ENCODE measurements at regions not wholly inside any gene's neighbourhood (a gene's known extent, or its start where the extent isn't known, plus 50 kb on each side); places are given as distances from the start of the nearest gene placed in this dataset.

DNA sequence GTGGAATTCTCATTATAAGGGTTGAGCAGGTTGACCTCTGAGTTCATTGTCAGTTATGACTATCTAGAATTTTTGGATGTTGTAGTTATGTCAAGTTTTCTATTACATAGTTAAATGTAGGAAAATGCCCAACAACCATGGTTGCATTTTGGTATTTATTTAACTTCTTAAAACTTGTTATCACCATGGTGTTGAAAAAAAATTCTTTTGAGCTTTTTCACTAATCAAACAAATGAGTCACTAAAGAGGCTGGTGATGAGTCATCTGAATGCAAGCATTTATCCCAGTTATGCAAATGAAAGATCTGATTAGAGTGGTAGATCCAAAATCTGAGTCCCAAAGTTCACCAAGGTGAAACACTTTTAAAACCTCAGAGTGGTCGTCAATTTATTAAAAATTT lies 624.7 kb upstream of the IGFBP3 start:
- DNase-seq (ENCODE audit: low read depth) = peak; percentile 95

DNA sequence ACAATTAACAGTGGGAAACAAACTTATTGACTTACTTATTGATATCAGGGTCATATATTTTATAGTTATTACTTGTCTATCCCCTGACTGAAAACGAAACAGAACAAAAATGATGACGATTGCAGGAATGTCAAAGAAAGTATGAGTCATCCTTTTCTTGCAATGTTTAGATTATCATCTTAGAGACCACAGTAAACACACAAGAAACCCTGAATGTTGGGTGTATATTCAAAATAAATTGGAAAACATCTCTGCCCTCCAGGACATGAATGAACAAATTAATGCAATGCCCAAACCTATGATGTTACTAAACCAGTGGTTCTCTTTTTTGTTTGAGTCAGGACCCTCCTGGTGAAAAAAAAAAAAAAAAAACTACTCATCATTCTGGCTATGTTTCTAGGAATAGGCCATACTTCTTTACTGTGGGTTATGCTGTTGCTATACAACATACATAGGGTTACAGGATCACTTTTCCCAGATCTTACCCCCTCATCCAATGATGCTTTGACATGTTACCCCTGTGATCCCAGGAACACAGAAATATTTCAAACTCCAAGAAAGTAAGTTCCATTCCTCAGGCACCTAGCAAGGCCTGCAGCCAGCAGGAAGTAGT lies 623.4 kb upstream of the IGFBP3 start:
- DNase-seq (ENCODE audit: low read depth) = peak; percentile 94

DNA sequence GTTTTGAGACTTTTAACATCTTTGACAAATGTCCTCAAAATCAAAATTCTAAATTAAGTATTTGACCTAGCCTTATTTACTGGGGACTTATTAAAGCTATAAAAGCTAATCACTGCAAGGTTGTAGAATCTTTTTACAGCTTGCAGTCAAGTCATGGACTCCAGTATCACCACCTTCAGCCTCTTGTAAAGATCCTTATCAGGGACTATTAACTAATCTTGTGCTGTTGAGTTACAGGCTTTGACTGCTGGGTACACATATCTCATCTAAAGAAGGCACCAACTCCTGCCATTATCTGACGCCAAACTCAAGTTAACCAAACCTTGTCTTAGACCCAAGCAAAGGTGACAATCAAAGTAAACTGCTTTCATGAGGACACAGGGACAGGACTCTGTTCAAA lies 621.0 kb upstream of the IGFBP3 start:
- peak; percentile 52 for DNase-seq (ENCODE audit: low read depth)

DNA sequence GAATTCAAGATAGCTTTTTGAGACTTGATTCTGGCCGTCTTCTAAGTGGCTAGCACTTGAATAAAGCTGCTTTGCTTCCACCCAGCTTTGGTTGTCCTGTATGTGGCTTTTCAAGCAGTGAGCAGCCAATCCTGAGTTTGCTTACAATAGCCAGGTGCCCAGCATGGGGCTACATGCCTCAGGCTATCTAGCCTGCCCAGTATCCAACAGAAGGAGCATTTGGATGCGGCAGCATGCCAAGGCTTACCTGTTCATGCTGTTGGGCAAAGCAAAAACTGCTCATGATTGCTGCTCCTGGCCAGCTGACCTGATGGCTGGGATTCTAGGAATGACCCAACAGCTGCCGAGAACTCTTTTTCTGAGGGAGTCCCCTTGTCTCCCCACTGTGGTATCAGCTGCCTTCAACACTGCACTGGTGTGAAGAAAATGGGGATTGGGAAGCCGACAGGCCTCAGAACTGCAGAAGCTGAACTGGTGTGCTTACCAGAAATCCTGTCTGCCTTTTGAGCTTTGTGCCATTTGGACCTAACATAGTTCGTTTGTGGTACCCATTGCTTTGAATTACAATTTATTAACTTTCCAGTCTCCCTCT lies 618.9 kb upstream of the IGFBP3 start:
- DNase-seq (ENCODE audit: low read depth) = no peak

DNA sequence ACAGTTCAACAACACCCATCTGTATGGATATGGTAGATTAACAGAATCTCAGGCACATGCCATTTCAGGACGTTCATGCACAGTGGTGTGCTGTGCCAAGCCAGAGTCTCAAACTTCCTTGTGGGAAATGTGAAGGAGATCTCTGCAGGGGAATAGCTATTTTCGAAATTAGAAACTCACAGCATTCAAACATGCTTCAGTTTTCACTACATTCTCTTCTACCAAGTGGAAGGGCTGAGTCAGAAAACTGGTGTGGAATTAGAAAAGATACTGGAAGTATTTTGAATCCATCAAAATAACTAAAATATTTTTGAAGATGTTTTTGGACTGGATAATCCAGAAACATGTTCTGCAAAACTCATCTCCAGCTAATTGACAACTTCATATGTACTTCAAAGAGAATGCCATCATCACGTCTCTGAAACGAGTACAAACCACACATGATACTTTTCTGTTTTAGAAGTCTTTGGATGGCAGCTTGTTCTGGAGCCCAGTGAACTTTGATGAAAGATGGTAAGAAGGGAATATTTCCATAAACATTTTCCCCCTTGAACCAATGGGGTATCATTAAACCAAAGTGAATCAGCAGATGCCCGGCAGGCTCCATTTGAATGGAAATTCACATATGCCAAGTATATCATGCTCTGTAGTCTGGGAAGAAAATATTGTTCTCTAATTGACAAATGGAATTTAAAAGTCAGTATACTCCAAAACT lies 616.3 kb upstream of the IGFBP3 start:
- no peak for DNase-seq (ENCODE audit: low read depth)

DNA sequence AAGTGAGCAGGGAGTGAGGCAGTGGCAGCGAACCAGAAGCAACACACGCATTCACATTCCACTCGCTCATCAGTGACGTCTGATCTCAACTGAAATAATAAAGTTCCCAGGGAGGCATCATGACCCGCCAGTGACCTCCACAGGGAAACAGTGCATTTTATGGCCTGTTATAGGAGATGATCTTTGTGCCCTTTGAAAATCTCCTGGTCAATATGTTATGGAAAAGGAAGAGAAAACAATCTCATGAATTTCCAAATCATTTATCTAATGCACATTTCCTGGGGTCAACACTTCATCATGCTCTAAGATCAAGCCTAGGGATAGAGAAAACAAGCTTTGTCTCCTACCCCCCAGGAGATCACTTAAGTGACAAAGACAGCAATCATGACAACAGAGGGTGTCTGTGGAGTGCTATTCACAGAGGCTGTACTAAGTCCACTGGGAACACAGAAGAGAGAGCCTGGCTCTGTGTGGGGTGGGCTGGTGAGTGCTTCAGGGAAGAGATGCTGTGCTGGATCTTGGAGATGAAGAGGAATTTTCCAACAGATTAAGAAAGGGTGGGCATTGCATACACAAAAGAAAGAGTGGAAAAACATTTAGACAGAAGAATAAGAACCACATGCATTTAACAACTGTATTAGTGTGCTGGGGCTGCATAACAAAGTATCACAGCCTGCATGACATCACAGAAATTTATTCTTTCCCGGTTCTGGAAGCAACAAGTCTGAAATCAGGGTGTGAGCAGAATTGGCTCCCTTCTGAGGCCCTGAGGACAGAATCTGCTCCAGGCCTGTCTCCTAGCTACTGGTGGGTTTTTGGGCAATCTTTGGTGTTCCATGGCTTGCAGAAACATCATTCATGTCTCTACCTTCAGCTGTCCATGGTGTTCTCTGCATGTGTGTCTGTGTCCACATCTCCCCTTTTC lies 613.9 kb upstream of the IGFBP3 start:
- peak; percentile 49 for DNase-seq (ENCODE audit: low read depth)

DNA sequence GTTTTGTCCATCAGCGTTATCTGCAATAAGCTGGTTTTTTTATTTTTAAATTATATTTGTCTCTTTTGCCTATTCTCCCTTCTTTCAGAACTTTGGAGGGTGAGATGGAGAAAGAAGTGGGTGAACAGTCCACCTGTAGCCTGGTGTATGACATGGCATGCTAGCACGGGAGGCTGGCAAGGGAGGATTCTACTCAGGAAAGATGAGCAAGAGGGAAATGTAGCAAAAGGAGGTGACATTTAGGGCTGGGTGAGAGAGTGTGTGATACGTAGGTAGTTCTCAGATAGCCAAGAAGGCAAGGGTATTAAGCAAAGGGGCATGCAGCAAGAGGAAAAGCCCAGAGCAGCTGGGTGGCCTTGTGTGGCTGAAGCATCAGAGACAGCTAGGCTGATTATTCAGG lies 612.9 kb upstream of the IGFBP3 start:
- DNase-seq (ENCODE audit: low read depth) = no peak

DNA sequence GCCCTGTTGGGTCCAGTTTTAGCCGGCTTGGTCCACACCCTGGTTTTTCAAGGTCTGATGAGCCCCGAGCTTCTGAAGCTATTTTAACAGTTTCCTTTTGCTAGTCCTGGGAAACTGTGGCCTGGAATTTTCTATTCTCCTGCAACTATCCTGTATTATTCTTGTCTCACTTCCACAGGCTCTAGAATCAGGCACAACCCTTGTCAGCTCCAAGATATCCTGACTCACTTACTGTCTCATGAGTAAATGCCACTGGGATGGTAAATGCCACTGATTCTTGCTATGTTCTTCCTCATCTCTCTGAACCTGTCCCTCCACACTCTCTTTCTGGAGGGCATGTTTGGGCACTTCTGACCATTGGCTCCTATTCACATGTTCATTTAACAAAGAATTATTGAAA lies 611.5 kb upstream of the IGFBP3 start:
- no peak for DNase-seq (ENCODE audit: low read depth)

DNA sequence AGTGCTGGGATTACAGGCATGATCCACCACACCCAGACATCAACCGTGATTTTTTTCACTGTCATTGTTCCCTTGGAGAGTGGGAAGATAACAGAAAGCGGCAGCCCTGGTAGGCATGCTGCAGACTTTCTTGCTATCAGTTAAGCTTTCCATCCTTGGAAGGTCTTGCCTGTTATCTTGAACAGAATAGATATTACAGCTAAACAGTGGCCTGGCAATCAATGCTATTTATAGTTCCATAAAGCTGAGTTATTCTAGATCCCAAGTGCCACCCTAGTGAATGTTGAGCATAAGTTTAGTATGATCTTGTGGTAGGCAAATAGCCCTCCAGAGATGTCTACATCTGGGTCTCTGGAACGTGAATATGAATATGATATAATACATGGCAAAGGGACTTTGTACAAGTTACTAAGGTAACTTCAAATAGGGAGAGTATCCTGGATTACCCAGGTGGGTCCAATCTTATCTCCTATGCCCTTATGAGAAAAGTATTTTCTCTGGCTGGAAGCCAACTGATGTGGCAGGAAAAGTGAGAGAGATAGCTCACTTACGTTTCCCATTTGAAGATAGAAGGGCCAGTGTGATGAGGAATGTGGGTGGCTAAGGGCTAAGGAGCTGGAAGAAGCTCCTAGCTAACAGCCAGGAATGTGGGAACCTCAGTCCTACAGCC lies 609.1 kb upstream of the IGFBP3 start:
- DNase-seq (ENCODE audit: low read depth) = no peak

DNA sequence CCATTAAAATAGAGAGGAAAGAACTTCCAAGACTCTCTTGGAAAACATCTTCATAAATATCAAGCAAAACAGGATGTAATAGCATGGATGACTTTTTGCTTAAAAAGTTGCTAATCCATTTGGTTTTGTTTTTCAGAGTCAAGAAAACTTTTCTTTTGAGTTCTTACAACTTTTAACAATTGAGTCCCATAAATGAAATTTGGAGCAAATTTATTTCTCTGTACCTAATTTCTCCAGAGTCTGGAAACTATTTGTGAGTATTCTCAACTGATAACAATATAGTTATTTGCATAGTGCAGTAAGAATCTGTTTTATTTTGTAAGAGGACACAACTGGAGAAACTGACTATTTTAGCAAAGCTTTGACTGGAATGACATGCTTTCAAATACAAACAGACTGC lies 606.3 kb upstream of the IGFBP3 start:
- DNase-seq (ENCODE audit: low read depth) = no peak

DNA sequence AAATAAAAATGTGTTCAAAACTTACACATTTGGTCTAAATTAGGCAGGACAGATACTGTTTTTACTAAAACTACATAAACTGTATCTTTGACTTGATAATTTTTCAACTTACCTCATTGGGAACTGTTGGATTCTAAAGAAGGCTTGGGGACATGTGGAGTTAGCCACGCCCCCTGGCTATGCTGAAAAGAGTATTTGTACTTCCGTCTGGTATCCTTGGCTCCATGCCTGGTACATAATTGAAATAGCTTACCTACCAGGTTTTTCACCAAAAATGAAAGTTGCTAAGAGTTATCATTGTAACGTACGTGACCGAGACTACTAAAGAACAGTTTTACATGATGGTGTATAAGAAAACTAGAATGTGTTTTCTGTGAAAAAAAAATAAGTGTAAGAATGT lies 604.8 kb upstream of the IGFBP3 start:
- DNase-seq (ENCODE audit: low read depth) = peak; percentile 51

DNA sequence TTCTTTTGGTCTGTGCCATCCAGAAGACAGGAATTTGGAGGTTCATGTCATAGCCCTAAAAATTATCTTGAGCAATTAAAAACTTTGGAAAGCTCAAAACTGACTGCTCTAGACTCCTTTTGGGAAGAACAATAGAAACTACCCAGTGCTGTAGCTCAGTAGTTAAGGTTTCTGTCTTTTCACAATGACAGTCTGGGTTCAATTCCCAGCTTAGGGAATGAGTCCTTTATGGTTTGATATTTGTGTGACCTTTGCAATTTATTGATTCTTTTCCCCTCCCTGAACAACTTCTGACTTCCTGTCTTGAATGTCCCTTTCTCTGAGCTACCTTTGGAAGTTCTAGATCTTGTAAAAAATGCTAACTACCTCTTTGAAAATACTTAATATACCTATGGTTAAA lies 603.3 kb upstream of the IGFBP3 start:
- DNase-seq (ENCODE audit: low read depth) = no peak

DNA sequence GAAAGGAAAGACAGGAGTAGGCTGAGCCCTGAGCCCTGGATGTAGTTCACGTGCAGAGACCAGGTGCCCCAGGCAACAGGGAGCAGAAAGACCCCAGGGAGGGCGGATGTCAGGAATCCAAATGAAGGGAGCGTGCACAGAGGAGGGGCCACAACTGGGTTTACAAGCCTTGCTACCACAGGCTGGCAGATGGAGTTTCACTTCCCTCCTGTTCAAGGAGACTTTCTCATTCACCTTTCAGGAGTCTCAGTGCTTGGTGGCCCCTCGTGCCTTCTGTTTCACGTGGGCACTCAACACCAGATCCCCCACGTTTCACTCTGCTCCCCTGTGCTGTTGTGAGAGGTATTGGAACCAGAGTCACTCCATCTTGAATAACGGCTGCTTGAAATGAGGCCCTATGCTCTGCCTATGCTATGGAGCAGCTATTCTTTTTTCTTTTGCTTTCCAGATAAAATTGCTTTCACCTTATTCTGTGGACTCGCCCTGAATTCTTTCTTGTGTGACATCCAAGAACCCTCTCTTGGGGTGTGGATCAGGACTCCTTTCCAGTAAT lies 601.4 kb upstream of the IGFBP3 start:
- DNase-seq (ENCODE audit: low read depth) = no peak

DNA sequence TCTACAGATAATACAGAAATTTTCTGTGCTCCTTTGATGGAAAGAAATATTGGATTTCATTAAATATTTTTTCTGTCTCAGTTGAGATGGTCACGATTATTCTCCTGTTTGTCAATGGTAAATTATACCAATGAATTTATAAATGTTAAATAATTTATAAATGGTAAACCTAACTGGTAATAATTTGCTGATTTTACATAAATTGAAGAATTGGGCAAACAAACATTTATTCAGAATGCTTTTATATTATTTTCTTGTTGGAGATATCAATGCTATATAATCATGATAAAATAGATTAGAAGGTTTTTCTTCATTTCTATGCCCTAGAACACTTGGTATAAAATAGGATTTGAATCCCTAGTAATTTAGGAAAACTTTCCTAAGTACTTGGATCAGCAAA lies 597.6 kb upstream of the IGFBP3 start:
- no peak for DNase-seq (ENCODE audit: low read depth)

DNA sequence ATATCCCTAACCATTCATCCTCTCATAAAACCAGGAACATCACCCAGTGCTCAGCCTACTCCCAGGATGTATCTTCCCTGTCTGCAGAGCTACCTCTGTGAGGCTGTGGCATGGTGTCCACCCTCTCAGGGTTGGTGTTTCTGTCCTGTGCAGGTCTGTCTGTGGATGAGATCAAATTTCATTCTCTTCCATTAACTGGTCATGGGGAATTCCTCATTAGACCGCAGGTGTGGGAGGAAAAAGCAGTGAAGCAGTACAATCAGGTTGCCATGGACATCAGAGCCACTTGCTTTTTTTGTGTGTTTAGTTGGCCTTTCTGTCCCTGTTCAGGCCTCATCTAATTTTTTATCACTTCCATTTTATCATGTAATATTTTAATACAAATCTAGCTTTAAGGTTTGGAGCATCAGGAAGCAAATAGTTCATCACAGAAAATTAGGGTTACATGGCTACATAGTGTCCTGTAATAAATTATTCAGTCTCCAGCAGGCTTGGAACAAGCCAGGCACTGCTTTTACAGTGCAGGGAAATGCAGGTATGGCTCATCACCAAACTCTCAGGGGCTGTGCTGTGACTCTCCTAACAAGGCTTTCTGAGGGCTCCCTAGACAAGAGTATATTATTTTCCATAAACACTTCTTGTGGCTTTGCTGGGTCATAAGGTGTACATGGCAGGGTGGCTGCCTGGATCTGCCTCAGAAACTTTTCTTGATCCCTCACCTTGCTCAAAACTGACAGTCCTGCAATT lies 594.9 kb upstream of the IGFBP3 start:
- peak; percentile 85 for DNase-seq (ENCODE audit: low read depth)

DNA sequence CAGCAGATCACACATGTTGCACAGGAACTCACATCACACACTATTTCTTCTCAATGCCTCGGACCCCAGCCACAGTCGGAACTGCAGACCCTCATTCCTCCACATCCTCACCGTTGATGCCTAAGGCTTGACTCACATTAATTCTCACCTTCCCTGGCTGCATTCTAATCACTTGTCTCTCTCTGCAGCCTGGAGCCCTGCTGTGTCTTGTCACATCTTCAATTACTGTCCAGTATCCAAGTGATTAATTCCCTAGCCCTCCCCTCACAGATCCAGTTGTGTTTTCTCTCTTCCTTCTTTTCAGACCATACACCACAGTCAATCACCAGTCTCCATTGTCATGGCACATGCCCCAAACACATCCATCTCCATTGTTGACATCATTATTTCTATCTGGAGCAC lies 592.4 kb upstream of the IGFBP3 start:
- DNase-seq (ENCODE audit: low read depth) = no peak

DNA sequence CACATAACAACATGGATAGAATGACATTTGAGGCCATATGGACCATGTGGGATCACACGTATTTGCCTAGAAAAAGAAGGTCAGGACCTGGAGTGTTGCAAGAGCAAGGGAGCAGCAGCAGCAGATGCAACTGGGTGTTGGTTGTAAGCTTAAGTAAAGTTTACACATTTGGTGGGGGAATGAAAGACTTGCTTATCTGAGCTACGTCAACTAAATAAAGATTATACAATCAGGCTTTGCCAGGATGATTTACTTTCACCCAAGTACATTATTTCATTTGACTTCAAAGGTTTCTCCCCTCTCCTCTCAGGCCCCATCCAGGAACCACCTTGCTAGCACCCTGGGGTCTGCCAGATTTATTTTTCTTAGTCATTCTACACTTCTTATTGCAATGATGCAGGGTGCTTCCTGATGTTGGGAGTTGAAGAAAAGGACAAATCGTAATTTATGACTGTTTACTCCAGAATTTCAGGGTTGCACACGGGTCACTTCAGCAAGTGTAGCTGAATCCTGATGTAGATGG lies 591.9 kb upstream of the IGFBP3 start:
- peak; percentile 15 for DNase-seq (ENCODE audit: low read depth)

DNA sequence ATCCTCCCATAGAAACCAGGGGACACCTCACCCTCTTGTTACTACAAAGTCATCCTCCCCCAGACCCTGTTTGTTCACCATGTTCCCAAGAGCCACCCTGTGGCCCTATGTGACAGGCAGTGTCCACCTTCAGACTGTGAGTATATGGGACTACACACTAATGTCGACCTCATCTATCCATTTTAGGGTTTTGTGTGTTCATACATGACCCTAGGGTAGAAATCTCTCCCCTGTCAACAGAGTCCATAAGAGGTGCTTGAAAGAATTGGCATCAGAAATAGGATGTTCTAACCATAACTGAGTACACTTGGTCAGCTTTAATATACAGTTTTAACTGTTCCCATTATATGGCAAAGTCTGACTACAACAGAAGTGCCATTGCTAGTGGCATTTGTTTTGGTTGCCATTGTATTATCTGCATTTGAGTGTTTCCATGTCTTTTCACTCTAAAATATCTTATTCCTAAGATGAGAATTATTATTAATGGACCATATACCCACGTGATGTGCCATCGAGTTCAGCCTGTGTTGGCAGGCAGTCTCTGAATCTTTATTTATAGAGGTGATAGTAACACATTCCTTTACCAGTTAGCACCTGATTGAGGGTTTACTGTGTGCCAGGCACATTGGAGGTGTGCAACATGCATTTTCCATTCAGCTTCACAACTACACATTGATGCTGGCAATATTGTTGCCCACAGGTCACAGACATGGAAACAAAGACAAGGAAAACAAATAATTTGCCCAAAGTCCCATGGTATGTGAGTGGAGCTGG lies 590.6 kb upstream of the IGFBP3 start:
- no peak for DNase-seq (ENCODE audit: low read depth)

DNA sequence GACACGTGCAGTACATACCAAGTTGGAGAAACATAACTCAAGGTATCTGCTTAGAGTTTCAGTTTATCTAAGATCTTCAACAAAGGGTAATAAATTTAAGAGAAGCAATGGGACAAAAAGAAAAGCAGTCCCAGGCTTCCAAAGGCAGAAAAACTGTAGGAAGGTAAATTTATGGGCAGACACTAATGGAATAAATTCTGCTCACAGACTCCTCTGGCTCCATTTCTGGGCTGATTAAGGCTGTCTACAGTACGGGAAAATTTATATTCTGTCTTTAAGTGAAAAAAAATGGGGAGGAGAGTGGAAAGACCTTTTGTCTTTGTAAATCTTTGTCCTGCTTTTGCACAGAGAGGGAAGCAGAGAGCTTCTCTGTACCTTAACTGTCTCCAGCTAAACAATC lies 587.5 kb upstream of the IGFBP3 start:
- no peak for DNase-seq (ENCODE audit: low read depth)

DNA sequence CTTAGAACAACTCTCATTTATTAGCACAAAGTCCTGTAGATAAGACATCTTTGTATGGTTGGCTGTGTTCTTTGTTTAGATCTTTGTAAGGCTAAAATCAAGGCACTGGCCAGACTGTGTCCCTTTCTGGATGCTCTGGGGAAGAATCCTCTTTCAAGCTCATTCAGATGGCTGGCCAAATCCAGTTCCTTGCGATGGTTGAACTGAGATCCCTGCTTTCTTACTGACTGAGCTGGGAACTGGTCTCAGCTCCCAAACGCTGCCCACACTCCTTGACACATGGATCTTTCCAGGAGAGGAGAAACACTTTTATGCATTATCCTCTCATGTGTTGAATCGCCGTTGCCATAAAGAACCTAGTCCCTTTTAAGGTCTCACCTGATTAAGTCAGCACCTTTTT lies 586.5 kb upstream of the IGFBP3 start:
- no peak for DNase-seq (ENCODE audit: low read depth)
